ENCODE measurements at regions not wholly inside any gene's neighbourhood (a gene's known extent, or its start where the extent isn't known, plus 50 kb on each side); places are given as distances from the start of the nearest gene placed in this dataset.

GRCh38 chr4:83664741-83665140 is 128.8 kb downstream of the GPAT3 start:
- Histone ChIP-seq H3K56ac (ENCODE audit: extremely low read depth, insufficient read depth, low read length) (no peak overlapping the region), H3K27ac (ENCODE audit: insufficient read depth, low read length) (no peak overlapping the region), H4K20me1 (ENCODE audit: insufficient read depth, low read length) (no peaks in the 10 kb centered on the region), H3K18ac (ENCODE audit: low read depth, low read length) (no peak overlapping the region), H3K27me3 (ENCODE audit: control insufficient read depth, insufficient read depth, low read length) (peaks cover 2% of the 10 kb centered on the region), H3K14ac (replicated peaks; ENCODE audit: low read depth, low read length) (no peak overlapping the region), H2AK9ac (replicated peaks; ENCODE audit: low read depth, low read length, poor library complexity) (no peak overlapping the region), H3K9me1 (ENCODE audit: insufficient read depth, low read length) (no peaks in the 10 kb centered on the region), H3K36me3 (ENCODE audit: control insufficient read depth, insufficient read depth, low read length) (no peaks in the 10 kb centered on the region), H2AFZ (replicated peaks; ENCODE audit: low read length, poor library complexity) (no peak overlapping the region), H3K4me2 (ENCODE audit: low read depth, low read length) (no peak overlapping the region), H2BK5ac (ENCODE audit: low read depth, low read length, poor library complexity, severe bottlenecking) (no peak overlapping the region), H3K4me1 (ENCODE audit: control insufficient read depth, insufficient read depth, low read length) (no peaks in the 10 kb centered on the region), H2BK20ac (ENCODE audit: low read depth, low read length) (no peak overlapping the region), H4K5ac (ENCODE audit: low read depth, low read length) (no peak overlapping the region), H3K4ac (ENCODE audit: low read depth, low read length) (no peak overlapping the region), H3K9ac (ENCODE audit: low read depth, low read length) (no peak overlapping the region), H3K9me3 (ENCODE audit: control insufficient read depth, insufficient read depth, low read length) (no peaks in the 10 kb centered on the region), H4K91ac (ENCODE audit: insufficient read depth, low read depth, low read length) (no peak overlapping the region), H2BK15ac (ENCODE audit: low read depth, low read length) (no peak overlapping the region), H2BK120ac (ENCODE audit: low read depth, low read length) (no peak overlapping the region), H3K23ac (ENCODE audit: low read depth, low read length) (no peak overlapping the region), H3K4me3 (ENCODE audit: insufficient read depth, low read depth, low read length) (no peak overlapping the region), H4K8ac (ENCODE audit: low read depth in 2 of 2, low read length in 2 of 2) (no peak overlapping the region), H2AK5ac (ENCODE audit: low read depth, low read length) (no peak overlapping the region), H3K79me1 (ENCODE audit: low read depth in 1 of 2, low read length in 2 of 2) (no peaks in the 10 kb centered on the region)
- in situ Hi-C loops (cut with MboI; ENCODE audit: low sequenced_read_pairs) (no loop called here), intact Hi-C loops (cut with micrococcal nuclease) (no loop called here), dilution Hi-C loops (cut with HindIII; ENCODE audit: low sequenced_read_pairs, unreplicated experiment) (no loop called here)
- POLR2A ChIA-PET (ENCODE audit: unreplicated experiment): no interaction called here
- no peak for ATAC-seq (ENCODE audit: low read depth)
- CTCF ChIA-PET: no interaction called here
- TF ChIP-seq USF2 (IDR thresholded peaks at IDR 0.05; ENCODE audit: low read depth, low read length) (no peak), RAD21 (IDR thresholded peaks at IDR 0.05; ENCODE audit: low read length) (no peak), NFE2L2 (IDR thresholded peaks at IDR 0.05; ENCODE audit: low read depth, low read length) (no peak), MXI1 (IDR thresholded peaks at IDR 0.05; ENCODE audit: borderline replicate concordance, low read depth, low read length) (no peak), FOS (IDR thresholded peaks at IDR 0.05; ENCODE audit: low read depth, low read length) (no peak)
- no peak for DNase-seq
- no TSS peak for BruUV-seq (replicated peaks)
- no CpG with 5 or more reads among the region's 5 CpGs for WGBS, 2 experiments (ENCODE audit: extremely low coverage in 2 of 2, insufficient read length in 1 of 2)

Data from IMR-90 (cell line).